Activated CD4-positive, CD25-positive, alpha-beta regulatory T cell treated with anti-CD3 and anti-CD28 coated beads, Interleukin-2, amount 50 U/mL, for 72 hours (primary cell): ENCODE measurements at regions not wholly inside any gene's neighbourhood (a gene's known extent, or its start where the extent isn't known, plus 50 kb on each side); places are given as distances from the start of the nearest gene placed in this dataset.
"Not testable (repeated sequence)": the region's sequence is repeated elsewhere in the genome, so short reads cannot be mapped to it uniquely, and the experiment has no call there.

Source experiments
- DNase-seq: peaks from one replicate; pipeline ENCODE4 v3.0.0; 2021

GRCh38 chr5:20735715-20736114 is 747.7 kb upstream of the CDH18 start:
- DNase-seq, result not testable (repeated sequence)

DNA sequence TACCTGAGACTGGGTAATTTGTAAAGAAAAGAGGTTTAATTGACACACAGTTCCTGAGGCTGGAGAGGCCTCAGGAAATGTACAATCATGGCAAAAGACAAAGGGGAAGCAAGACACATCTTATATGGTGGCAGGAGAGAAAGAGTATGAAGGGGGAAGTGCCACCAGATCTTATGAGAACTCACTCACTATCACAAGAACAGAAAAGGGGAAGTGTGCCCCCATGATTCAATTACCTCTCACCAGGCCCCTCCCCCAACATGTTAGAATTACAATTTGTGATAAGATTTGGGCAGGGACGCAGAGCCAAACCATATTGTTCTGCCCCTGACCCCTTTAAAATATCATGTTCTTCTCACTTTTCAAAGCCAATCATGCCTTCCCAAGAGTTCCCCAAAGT is 744.2 kb upstream of the CDH18 start:
- not testable (repeated sequence) for DNase-seq

DNA sequence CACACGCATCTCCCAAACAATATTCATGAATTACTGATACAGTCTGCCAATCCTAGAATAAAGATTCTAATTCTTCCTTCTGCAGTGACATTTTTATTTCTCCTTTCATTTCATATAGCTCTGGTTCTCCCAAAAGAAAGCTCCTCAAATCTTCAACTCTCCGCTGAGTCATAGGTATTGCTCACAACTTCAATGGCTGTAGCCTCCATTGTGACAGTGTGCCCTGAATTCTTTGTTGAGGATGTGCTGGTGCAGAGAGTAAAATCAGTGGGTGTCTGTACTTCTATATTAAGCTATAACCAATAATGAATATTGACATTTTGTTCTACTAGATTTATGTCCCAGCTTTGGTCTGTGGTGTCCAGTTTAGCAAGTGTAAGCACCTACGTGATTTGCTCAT is 733.3 kb upstream of the CDH18 start:
- not testable (repeated sequence) for DNase-seq

DNA sequence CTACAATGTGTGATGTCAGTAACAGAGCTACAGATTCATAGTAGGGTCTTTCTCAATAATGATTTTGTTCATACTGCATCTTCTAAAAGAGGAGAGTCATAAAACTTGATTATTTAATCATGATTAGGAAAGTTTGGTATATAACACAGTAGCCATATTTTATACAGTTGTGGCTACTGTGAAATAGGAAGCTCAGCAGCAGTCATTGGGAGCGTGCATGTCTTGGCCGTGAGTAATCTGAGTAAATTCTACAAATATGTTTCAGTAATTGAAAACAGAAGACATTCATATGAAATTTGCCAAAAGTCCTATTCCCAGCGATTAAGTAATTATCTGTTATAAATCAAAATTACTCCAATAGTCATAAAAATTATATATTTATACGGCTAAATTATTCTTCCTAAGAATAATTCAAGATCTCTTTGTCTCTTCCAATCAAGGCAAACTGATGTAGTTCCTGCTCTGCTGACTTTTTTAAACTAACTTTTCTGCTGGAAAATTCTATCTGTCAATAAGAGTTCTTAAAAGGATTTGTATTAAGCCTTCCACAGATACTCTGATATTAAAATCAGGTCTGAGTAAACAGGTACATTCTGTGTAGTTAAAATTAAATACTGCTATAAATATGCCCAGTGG is 723.6 kb upstream of the CDH18 start:
- DNase-seq, result not testable (repeated sequence)

- not testable (repeated sequence) for DNase-seq
These were observed 719.6 kb upstream of the CDH18 start for GRCh38 chr5:20707634-20708033.

DNA sequence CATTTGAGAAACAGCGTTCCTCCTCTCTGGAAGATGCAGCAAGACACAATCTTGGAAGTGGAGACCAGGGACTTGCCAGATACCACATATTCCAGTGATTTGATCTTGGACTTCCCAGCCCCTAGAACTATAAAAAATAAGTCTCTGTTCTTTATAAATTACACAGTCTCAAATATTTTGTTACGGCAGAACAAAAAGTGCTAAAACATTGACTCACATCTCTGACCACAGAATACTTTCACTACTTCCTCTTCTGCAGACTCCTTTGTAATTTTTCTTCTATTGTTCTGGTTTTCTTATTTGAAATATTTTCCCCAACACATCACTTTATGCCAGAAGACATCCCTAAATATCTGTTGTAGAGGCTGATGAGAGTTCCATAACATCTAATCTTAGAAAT is 706.1 kb upstream of the CDH18 start:
- DNase-seq, result no peak

DNA sequence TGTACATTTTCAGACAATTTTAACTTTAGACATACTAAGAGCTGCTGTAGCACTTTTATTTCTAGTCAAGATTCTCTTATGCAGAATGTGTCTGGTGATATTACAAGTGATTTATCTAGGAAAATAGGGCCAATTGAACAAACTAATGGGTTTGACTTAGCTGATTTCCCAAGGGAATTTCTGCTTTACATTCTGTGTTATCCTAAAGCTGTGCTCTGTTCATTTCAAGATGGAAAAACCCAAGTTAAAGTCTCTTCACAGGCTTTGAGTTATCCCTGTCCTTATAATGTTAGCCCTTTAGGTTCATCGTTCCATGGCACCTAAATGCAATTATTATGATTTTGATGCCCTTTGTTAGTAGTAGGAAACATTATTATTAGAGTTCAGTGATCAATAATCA is 704.9 kb upstream of the CDH18 start:
- DNase-seq, result no peak

DNA sequence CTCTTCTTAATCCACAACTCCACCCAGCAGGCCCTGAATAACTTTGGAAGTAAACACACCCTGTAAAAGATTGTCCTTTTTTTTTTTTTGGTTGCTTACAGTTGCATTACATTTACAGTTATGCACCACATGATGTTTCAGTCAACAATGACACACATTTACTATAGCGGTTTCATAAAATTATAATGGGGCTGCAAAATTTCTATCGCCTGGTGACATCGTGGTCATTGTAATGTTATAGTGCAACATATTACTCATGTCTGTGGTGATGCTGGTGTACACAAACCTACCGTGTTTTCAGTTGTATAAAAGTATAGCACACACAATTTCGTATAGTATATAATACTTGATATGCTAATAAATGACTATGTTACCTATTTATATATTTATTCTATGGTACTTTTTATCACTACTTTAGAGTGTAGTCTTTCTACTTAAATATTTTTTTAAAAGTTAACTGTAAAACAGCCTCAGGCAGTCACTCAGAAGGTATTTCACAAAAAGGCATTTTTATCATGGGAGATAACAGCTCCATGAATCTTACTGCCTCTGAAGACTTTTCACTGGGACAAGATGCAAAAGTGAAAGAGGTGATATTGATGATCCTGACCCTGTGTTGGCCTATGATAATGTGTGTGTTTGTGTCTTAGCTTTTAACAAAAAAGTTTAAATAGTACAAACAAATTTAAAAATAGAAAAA is 695.4 kb upstream of the CDH18 start:
- no peak for DNase-seq

- no peak for DNase-seq
These were observed 692.8 kb upstream of the CDH18 start for GRCh38 chr5:20680718-20681302.

DNA sequence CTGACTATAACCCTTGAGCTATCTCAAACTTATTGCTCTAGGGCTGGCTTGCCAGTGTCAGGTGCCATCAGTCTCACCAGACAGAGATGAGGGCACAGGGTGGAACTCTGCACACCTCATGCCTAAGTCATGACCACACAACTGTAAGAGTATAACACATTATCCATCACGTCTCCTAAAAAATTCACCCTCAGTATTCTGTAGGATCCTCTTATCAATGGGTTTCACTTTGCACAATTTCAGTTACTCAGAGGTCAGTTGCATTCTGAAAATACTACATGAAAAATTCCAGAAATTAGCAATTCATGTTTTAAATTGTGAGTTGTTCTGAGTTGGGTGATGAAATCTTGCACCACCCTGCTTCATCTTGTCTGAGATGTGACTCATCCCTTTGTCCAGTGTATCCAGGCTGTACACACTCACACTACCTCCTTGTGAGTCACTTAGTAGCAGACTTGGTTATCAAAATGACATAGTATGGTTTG is 690.9 kb upstream of the CDH18 start:
- no peak for DNase-seq

- no peak for DNase-seq
These were observed 690.4 kb upstream of the CDH18 start for GRCh38 chr5:20678386-20678785.

GRCh38 chr5:20660588-20660987 is 672.6 kb upstream of the CDH18 start:
- DNase-seq, result no peak

DNA sequence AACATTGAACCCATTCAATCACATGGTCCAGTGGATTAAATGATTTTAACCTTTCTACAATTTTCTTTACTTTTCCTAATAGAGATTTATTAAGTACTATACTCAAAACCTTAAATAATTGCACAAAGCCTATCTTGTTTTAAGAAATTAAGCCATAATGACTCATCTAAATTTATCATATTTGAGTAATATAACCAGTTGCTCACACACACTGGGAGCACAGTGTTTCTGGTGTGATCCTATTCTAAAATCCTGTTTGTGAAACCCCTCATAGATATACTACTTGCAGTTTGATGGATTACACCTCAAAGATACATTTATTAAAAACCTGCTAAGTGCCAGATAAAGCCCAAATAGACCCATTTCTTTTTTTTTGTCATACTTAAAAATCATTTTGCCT is 668.3 kb upstream of the CDH18 start:
- no peak for DNase-seq

DNA sequence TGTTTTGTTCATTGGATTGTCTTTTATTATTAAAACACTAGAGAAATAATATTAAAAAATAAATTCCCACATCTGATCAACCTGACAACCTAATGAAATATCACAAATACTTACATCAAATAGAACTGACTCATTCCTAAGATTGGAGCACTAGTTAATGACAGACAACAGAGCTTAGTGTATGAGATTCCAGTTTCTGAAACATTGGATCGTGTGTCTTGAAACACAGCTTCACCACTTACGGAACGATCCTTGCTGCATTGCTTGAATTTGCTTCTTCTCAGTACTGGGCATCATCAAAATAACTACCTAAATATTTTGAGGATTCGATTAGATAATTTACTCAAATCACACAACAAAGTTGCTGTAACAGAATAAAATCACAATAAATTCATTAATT is 667.2 kb upstream of the CDH18 start:
- DNase-seq, result no peak

- no peak for DNase-seq
These were observed 666.7 kb upstream of the CDH18 start for GRCh38 chr5:20654746-20655145.

- no peak for DNase-seq
These were observed 666.0 kb upstream of the CDH18 start for GRCh38 chr5:20654033-20654432.

DNA sequence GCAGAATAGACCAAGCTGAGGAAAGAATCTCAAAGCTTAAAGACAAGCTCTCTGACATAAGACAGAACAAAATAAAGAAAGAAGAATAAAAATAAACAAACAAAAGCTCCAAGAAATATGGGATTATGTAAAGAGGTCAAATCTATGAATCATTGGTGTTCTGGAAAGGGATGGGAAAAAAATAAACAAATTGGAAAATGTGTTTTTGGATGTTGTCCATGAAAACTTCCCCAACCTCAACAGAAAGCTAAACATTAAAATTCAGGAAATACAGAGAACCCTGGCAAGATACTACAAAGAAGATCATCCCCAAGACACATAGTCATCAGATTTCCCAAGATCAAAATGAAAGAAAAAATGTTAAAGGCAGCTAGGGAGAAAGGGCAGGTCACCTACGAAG is 662.0 kb upstream of the CDH18 start:
- no peak for DNase-seq

DNA sequence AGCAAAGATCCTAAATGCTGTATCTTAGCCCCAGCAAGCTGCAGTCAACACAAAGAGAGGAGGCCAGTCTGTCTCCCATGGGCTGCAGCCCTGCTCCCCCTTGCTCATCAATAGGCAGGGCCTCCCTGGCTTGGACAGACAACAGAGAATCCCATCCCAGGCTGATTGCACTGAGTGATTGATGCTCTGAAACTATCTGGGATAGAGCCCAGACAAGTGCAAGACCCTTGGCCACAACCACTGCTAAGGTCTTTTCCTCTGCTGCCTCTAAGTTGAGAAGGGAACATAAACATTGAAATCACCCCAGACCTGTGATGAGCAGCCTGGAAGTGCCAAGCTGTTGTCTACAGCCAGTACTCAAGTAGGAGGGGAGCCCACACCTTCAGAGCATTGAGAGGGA is 661.0 kb upstream of the CDH18 start:
- DNase-seq, result no peak

DNA sequence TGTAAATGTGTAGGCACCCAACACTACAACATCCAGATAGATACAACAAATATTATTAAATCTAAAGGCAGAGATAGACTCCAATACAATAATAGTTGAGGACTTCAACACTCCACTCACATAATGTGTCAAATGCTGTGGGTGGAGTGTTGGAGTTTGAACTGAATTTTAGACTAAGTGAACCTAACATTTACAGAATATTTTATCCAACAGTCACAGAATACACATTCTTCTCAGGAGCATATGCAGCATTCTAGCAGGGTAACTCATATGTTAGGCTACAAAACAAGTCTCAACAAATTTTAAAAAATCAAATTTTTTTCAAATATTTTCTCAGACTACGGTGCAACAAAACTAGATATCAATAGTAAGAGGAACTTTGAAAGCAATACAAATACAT is 648.7 kb upstream of the CDH18 start:
- no peak for DNase-seq

DNA sequence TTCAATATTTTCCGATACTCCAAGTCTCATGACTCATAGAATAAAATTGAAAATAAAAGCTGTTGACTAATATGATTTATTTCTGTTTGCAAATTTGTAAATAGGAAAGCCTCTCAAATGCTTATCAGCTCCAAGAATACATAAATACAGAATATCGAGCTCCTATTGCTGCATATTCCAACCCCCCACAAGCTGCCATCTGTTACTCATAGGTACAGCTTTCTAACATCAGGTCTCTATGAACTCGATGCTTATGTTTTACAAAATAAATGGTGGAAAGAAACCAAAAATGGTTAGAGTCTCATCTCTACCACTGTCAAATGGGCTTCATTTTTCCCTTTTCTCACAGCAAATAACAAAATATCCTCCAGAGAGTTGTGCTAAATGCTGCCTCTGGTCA is 631.6 kb upstream of the CDH18 start:
- DNase-seq, result no peak

DNA sequence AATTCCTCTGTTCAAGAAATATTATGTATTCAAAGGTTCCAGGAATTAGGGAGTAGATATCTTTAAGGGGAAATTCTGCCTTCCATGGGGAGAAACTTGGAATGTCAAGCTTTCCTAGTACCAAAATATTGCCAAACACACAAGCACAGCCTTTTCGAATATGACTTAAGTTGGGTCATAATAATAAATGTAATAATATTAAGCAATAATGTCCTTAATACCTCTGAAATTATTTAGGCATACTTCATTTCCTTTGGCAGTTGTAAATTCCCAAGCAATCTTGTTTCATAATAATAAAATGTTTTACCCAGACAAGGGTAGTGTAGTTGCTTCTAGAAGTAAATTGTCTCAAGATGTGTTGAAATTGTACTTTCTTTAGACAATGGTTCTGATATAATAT is 630.3 kb upstream of the CDH18 start:
- DNase-seq, result no peak

- DNase-seq, result no peak
These were observed 629.8 kb upstream of the CDH18 start for GRCh38 chr5:20617841-20618240.

DNA sequence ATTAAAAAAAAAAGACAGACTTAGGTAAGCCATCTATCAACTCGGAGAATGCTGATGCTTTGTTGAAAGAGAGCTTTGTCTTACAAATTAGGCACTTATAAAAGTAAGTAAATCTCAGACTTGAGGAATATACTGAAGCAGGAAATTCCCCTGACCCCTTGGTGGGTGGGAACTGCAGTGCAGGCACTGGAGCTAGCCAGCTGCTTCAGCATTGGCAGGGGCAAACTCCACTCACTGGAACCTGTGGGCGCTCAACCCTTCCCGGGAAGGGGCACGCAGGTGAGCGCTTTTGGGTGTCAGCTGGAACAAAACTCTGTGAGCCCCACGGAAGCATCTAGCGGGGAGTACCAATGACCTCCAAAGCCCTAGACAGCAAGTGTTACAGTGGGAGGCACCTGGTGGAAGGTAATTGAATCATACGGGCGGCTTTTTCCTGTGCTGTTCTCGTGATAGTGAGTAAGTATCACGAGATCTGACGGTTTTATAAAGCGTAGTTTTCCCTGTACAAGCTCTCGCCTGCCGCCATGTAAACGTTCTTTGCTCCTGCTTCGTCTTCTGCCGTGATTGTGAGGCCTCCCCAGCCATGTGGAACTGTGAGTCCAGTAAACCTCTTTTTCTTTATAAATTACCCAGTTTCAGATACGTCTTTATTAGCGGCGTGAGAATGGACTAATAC is 628.0 kb upstream of the CDH18 start:
- no peak for DNase-seq

DNA sequence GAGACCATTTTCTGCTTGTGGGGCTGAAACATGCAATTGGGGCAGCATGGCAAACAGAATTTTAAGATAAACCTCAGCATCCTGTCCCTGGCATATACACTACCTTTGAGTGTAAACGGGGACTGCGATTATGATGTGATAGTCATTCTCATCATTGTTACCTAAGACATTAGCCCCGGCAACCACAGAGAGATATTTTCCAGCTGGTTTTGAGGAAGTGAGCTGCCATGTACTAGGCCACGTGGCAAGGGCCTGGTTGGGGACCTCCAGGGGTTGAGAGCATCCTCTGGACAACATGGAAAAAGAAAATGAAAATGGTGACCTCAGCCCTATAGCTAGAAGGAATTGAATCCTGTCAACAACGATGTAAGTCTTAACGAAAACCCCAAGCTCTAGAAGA is 623.6 kb upstream of the CDH18 start:
- no peak for DNase-seq
